K562 (cell line): ENCODE measurements at regions not wholly inside any gene's neighbourhood (a gene's known extent, or its start where the extent isn't known, plus 50 kb on each side); places are given as distances from the start of the nearest gene placed in this dataset.

Experiments used
- ATAC-seq: fragments of 200-7000 bp; cut with Tn5 transposase; 3 replicates; pipeline ENCODE4 v1.9.1; 2020; ENCODE audit warnings: moderate library complexity
- BruUV-seq: library from RNA; stranded (reverse); fragments of 400-500 nt; replicated peaks from 2 replicates; lab custom pipeline; 2021; lab: Mats Ljungman, UMichigan
- CTCF ChIA-PET: fragments of 300-600 bp; formaldehyde crosslinking; extraction: SDS; loops from one replicate; lab custom pipeline; 2021; ENCODE audit warnings: low intra/inter-chr PET ratio; lab: Yijun Ruan, JAX
- POLR2A ChIA-PET: fragments of 300-600, 350-650 bp; sonication (Branson Sonifier 250); formaldehyde crosslinking; extraction: SDS; loops from one replicate; lab custom pipeline; 2021; ENCODE audit warnings: antibody characterized with exemption, inconsistent platforms; lab: Yijun Ruan, JAX
- DNase-seq, 4 experiments: peaks; one replicate each; pipeline versions ENCODE4 v3.0.0 to v3.0.0-alpha.2; 2011 to 2018; ENCODE audit warnings: low spot score in 3 of 4, mixed read lengths in 3 of 4; ENCODE audit errors: extremely low read depth in 1 of 4
- FAIRE-seq: peaks from 2 replicates; lab custom pipeline; 2011; peaks lifted over from hg19 to GRCh38; lab: Jason Lieb, UNC
- H2AFZ ChIP-seq: 2 replicates; pipeline ENCODE4 v1.6.0; 2011; ENCODE audit warnings: low read depth, low read length, control low read depth, inconsistent platforms
- H3K27ac ChIP-seq: fragments of 200-600 bp; 3 replicates; pipeline ENCODE4 v1.8.0; 2011; ENCODE audit warnings: low read depth, mild to moderate bottlenecking, control low read depth, inconsistent platforms, low read length, moderate library complexity, mixed read lengths; ENCODE audit errors: extremely low read depth
- H3K27me3 ChIP-seq, 2 experiments: fragments of 300-600 bp in 1 of 2; 2 replicates in 1 of 2; 3 replicates in 1 of 2; pipeline versions ENCODE4 v1.6.0 to v1.8.0; 2011; ENCODE audit warnings: inconsistent platforms in 2 of 2, low read length in 2 of 2, mild to moderate bottlenecking in 1 of 2, mixed read lengths in 1 of 2, moderate library complexity in 1 of 2; ENCODE audit not compliant: control insufficient read depth in 2 of 2, insufficient read depth in 2 of 2
- H3K36me3 ChIP-seq: fragments of 300-600 bp; 3 replicates; pipeline ENCODE4 v1.8.0; 2011; ENCODE audit warnings: mild to moderate bottlenecking, low read length, inconsistent platforms; ENCODE audit not compliant: control insufficient read depth, insufficient read depth
- H3K4me1 ChIP-seq, 2 experiments: fragments of 200-600 bp in 1 of 2; replicated peaks in 1 of 2; 2 replicates in 1 of 2; 3 replicates in 1 of 2; pipeline versions ENCODE4 v1.5.1 to v1.8.0; 2011; ENCODE audit warnings: inconsistent platforms in 2 of 2, low read length in 2 of 2, mild to moderate bottlenecking in 1 of 2, mixed read lengths in 1 of 2, moderate library complexity in 1 of 2; ENCODE audit not compliant: control insufficient read depth in 2 of 2, insufficient read depth in 2 of 2
- H3K4me2 ChIP-seq: 2 replicates; pipeline ENCODE4 v1.6.1; 2011; ENCODE audit warnings: low read length, control low read depth, inconsistent platforms, mixed read lengths; ENCODE audit not compliant: insufficient read depth
- H3K4me3 ChIP-seq: fragments of 200-600 bp; sonication (generic), shearing (Covaris generic); 2 replicates; pipeline ENCODE4 v1.5.1; 2016; ENCODE audit warnings: control low read depth, inconsistent platforms
- H3K79me2 ChIP-seq: fragments of 200-600 bp; 3 replicates; pipeline ENCODE4 v1.8.0; 2011; ENCODE audit warnings: low read length, inconsistent platforms; ENCODE audit not compliant: control insufficient read depth, insufficient read depth
- H3K9ac ChIP-seq, 2 experiments: 2 replicates each; pipeline versions ENCODE4 v1.6.0 to v1.6.1; 2011; ENCODE audit warnings: low read depth in 2 of 2, low read length in 2 of 2, control low read depth in 1 of 2, inconsistent platforms in 1 of 2, mild to moderate bottlenecking in 1 of 2, mixed read lengths in 1 of 2; ENCODE audit not compliant: insufficient read depth in 1 of 2
- H3K9me1 ChIP-seq: one replicate; pipeline ENCODE4 v1.6.0; 2011; ENCODE audit warnings: inconsistent platforms, mild to moderate bottlenecking, low read length, moderate library complexity; ENCODE audit not compliant: control insufficient read depth, insufficient read depth
- H3K9me3 ChIP-seq: replicated peaks from 2 replicates; pipeline ENCODE4 v1.5.1; 2011; ENCODE audit warnings: low read depth, low read length, inconsistent platforms; ENCODE audit not compliant: control insufficient read depth, insufficient read depth
- H4K20me1 ChIP-seq: replicated peaks from 2 replicates; pipeline ENCODE4 v1.6.1; 2011; ENCODE audit warnings: low read length, inconsistent platforms, mixed read lengths; ENCODE audit not compliant: control insufficient read depth, insufficient read depth
- ARNT ChIP-seq, 2 experiments: fragments of 450-650 bp; IDR thresholded peaks; 2 replicates each; pipeline ENCODE4 v1.6.1; 2016; ENCODE audit warnings: mild to moderate bottlenecking in 1 of 2
- ATF1 ChIP-seq, 2 experiments: fragments of 450-650 bp in 1 of 2; IDR thresholded peaks; 2 replicates each; pipeline ENCODE4 v1.6.1; 2016; ENCODE audit warnings: missing compliant biosample characterization in 1 of 2, missing genetic modification characterization in 1 of 2
- BRD9 ChIP-seq: fragments of 450-650 bp; IDR thresholded peaks from 2 replicates; pipeline ENCODE4 v1.6.1; 2018; ENCODE audit warnings: low read depth; ENCODE audit not compliant: partially characterized antibody
- CEBPB ChIP-seq: fragments of 450-650 bp; IDR thresholded peaks from 2 replicates; pipeline ENCODE4 v1.6.1; 2016; ENCODE audit warnings: missing genetic modification characterization, missing compliant biosample characterization
- FOXK2 ChIP-seq, 2 experiments: fragments of 450-650 bp; IDR thresholded peaks in 1 of 2; conservative IDR thresholded peaks in 1 of 2; 2 replicates each; pipeline ENCODE4 v1.6.1; 2016; ENCODE audit warnings: low read depth in 2 of 2, mild to moderate bottlenecking in 1 of 2
- GABPB2 ChIP-seq: fragments of 250-450 bp; sonication (Bioruptor Pico); conservative IDR thresholded peaks from 2 replicates; pipeline ENCODE4 v1.5.1; 2021; ENCODE audit warnings: mild to moderate bottlenecking
- HDAC3 ChIP-seq: fragments of 450-650 bp; IDR thresholded peaks from 2 replicates; pipeline ENCODE4 v1.6.1; 2018; ENCODE audit warnings: borderline replicate concordance, mild to moderate bottlenecking, moderate library complexity; ENCODE audit not compliant: partially characterized antibody
- HMBOX1 ChIP-seq: sonication (generic); IDR thresholded peaks from 2 replicates; pipeline ENCODE4 v1.6.1; 2016
- MED1 ChIP-seq: sonication (generic); formaldehyde crosslinking; IDR thresholded peaks from 2 replicates; pipeline ENCODE4 v1.8.1; 2023; ENCODE audit warnings: missing genetic modification reagents, borderline replicate concordance
- NR0B1 ChIP-seq: fragments of 450-650 bp; IDR thresholded peaks from one replicate; pipeline ENCODE4 v1.6.1; 2018; ENCODE audit warnings: mild to moderate bottlenecking, moderate library complexity; ENCODE audit not compliant: partially characterized antibody
- NR3C1 ChIP-seq: sonication (generic); formaldehyde crosslinking; IDR thresholded peaks from 2 replicates; pipeline ENCODE4 v1.8.1; 2022; ENCODE audit warnings: missing genetic modification reagents
- POLR3G ChIP-seq: IDR thresholded peaks from 2 replicates; pipeline ENCODE4 v1.6.1; 2011; ENCODE audit not compliant: insufficient read length, insufficient replicate concordance; ENCODE audit errors: extremely low read depth
- RREB1 ChIP-seq: fragments of 250-450 bp; sonication (Bioruptor Pico); IDR thresholded peaks from 2 replicates; pipeline ENCODE4 v1.4.0; 2020
- SNAPC5 ChIP-seq: fragments of 250-450 bp; sonication (Bioruptor Pico); IDR thresholded peaks from 2 replicates; pipeline ENCODE4 v1.8.0; 2021; ENCODE audit warnings: moderate library complexity, mild to moderate bottlenecking, inconsistent platforms
- SRF ChIP-seq, 2 experiments: fragments of 250-450, 450-650 bp in 1 of 2; sonication (Bioruptor Pico) in 1 of 2; sonication (generic) in 1 of 2; formaldehyde crosslinking; IDR thresholded peaks; 2 replicates each; pipeline versions ENCODE4 v1.5.0 to v1.5.1; 2020 to 2022; ENCODE audit warnings: mild to moderate bottlenecking in 1 of 2, missing genetic modification reagents in 1 of 2
- ZNF699 ChIP-seq: fragments of 250-450 bp; sonication (Bioruptor Pico); IDR thresholded peaks from 2 replicates; pipeline ENCODE4 v1.8.0; 2021; ENCODE audit warnings: mild to moderate bottlenecking, moderate library complexity; ENCODE audit not compliant: insufficient replicate concordance
- WGBS: fragments of 100-300 bp; shearing (Covaris generic); methylation state at CpG from one replicate; pipeline ENCODE4 v1.1.6; 2016; ENCODE audit warnings: low coverage, mixed read lengths; ENCODE audit not compliant: insufficient coverage; ENCODE audit errors: missing lambda C conversion rate; 5-methylcytosine and 5-hydroxymethylcytosine counted together
- in situ Hi-C: fragments of 300-500 bp; cut with MboI; formaldehyde crosslinking; loops from 4 replicates; pipeline ENCODE4 v1.15.0; 2018; ENCODE audit warnings: inconsistent platforms, mixed read lengths
- intact Hi-C: fragments of 100-400 bp; cut with micrococcal nuclease; formaldehyde crosslinking; loops from 2 replicates; pipeline ENCODE4 v1.14.2; 2022

- intact Hi-C loops: no loop called here
- no peak overlapping the region for H3K4me2 ChIP-seq
- no peak for FAIRE-seq
- TF ChIP-seq HMBOX1: no peak
- TF ChIP-seq SRF (CRISPR knock-in tag; IDR thresholded peaks at IDR 0.05): no peak
- TF ChIP-seq MED1 (CRISPR knock-in tag): no peak
- no peak for TF ChIP-seq CEBPB (tag)
- TF ChIP-seq SNAPC5 (CRISPR knock-in tag): no peak
- TF ChIP-seq NR3C1 (CRISPR knock-in tag): no peak
- no peak for TF ChIP-seq ZNF699 (CRISPR knock-in tag)
- no peak for TF ChIP-seq NR0B1
- no peak for TF ChIP-seq BRD9
- TF ChIP-seq ATF1 (CRISPR knock-in tag; IDR thresholded peaks at IDR 0.05): no peak
- no peak for TF ChIP-seq ATF1 (tag; IDR thresholded peaks at IDR 0.05)
- no peak for TF ChIP-seq GABPB2 (CRISPR knock-in tag)
- no peak for TF ChIP-seq RREB1 (CRISPR knock-in tag)
- TF ChIP-seq HDAC3: no peak
- TF ChIP-seq FOXK2 (conservative IDR thresholded peaks at IDR 0.05 in 1 of 2, IDR thresholded peaks at IDR 0.05 in 1 of 2; ENCODE audit: low read depth in 2 of 2): no peak
- TF ChIP-seq POLR3G: no peak
- TF ChIP-seq ARNT (IDR thresholded peaks at IDR 0.05): no peak
Observed at GRCh38 chr7:142553216-142553615, 196.1 kb upstream of the PRSS1 start.

More at GRCh38 chr7:142553216-142553615, 196.1 kb upstream of the PRSS1 start:
- CTCF ChIA-PET: no interaction called here
- Histone ChIP-seq H3K9me1 (no peaks in the 10 kb centered on the region), H3K79me2 (no peaks in the 10 kb centered on the region), H3K27ac (no peak overlapping the region), H3K9me3 (no peaks in the 10 kb centered on the region), H3K4me1 (no peaks in the 10 kb centered on the region), H3K36me3 (no peaks in the 10 kb centered on the region), H2AFZ (no peak overlapping the region), H3K9ac (no peak overlapping the region), H3K27me3 (no peaks in the 10 kb centered on the region), H3K4me3 (no peak overlapping the region), H4K20me1 (no peaks in the 10 kb centered on the region)
- ATAC-seq: no peak
- no peak for DNase-seq
- no TSS peak for BruUV-seq
- in situ Hi-C loops: no loop called here
- 0% methylated on average over 2 of the region's 2 CpGs for WGBS
- POLR2A ChIA-PET: no interaction called here
